SU-DHL-6 (cell line): ENCODE measurements at regions not wholly inside any gene's neighbourhood (a gene's known extent, or its start where the extent isn't known, plus 50 kb on each side); places are given as distances from the start of the nearest gene placed in this dataset.

ENCODE experiments used
- EZH2phosphoT487 ChIP-seq: fragments of 200-600 bp; sonication (generic), shearing (Covaris generic); conservative IDR thresholded peaks from 2 replicates; pipeline ENCODE4 v1.6.1; 2018; ENCODE audit warnings: mild to moderate bottlenecking, antibody characterized with exemption, low read length, moderate library complexity, mixed read lengths
- TF ChIP-seq, protein P1 (sequence below): fragments of 200-600 bp; sonication (generic); IDR thresholded peaks from one replicate; pipeline ENCODE4 v1.5.1; 2017; ENCODE audit warnings: antibody characterized with exemption, mild to moderate bottlenecking, low read length, moderate library complexity; ENCODE audit not compliant: insufficient read depth, poor library complexity, severe bottlenecking

DNA sequence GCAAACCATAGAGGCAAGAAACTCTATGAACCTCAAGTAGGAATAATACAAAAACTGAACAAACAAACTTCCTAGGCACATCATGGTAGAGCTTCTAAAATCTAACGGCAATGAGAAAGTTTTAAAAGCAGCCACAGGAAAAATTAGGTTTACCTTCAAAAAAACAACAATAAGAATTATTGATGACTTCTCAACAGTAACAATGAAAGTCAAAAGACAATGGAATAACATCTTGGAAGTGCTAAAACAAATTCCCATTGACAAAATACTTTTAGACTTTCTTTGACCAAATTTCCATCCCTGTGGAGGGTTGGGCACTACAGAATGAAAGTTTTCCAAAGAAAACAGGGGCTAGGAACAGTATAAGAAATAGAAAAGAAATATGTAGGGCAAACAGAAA is 222.9 kb upstream of the ERCC4 start:
- TF ChIP-seq, protein P1, sequence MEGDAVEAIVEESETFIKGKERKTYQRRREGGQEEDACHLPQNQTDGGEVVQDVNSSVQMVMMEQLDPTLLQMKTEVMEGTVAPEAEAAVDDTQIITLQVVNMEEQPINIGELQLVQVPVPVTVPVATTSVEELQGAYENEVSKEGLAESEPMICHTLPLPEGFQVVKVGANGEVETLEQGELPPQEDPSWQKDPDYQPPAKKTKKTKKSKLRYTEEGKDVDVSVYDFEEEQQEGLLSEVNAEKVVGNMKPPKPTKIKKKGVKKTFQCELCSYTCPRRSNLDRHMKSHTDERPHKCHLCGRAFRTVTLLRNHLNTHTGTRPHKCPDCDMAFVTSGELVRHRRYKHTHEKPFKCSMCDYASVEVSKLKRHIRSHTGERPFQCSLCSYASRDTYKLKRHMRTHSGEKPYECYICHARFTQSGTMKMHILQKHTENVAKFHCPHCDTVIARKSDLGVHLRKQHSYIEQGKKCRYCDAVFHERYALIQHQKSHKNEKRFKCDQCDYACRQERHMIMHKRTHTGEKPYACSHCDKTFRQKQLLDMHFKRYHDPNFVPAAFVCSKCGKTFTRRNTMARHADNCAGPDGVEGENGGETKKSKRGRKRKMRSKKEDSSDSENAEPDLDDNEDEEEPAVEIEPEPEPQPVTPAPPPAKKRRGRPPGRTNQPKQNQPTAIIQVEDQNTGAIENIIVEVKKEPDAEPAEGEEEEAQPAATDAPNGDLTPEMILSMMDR: no peak
- no peak for TF ChIP-seq EZH2phosphoT487
